OCI-LY3 (cell line): ENCODE measurements at regions not wholly inside any gene's neighbourhood (a gene's known extent, or its start where the extent isn't known, plus 50 kb on each side); places are given as distances from the start of the nearest gene placed in this dataset.

ENCODE experiments used
- H2AFZ ChIP-seq: fragments of 200-600, 300-600 bp; shearing (Covaris generic); 2 replicates; pipeline ENCODE4 v1.6.0; 2014; ENCODE audit warnings: antibody characterized with exemption, low read depth, low read length
- H3K27ac ChIP-seq: fragments of 200-600, 300-600 bp; sonication (generic); 2 replicates; pipeline ENCODE4 v1.5.1; 2014; ENCODE audit warnings: mild to moderate bottlenecking, low read length, moderate library complexity, mixed read lengths
- H3K27me3 ChIP-seq: fragments of 200-600, 300-600 bp; sonication (generic); 2 replicates; pipeline ENCODE4 v1.6.1; 2014; ENCODE audit warnings: low read depth, low read length, mixed read lengths
- H3K36me3 ChIP-seq: fragments of 200-600, 300-600 bp; sonication (generic); replicated peaks from 2 replicates; pipeline ENCODE3; 2014; ENCODE audit warnings: low read depth, low read length, mixed read lengths
- H3K4me1 ChIP-seq: fragments of 300-600, 200-600 bp; sonication (generic); 2 replicates; pipeline ENCODE4 v1.6.1; 2014; ENCODE audit warnings: low read length, mixed read lengths
- H3K4me2 ChIP-seq: fragments of 200-600, 300-600 bp; sonication (generic); 2 replicates; pipeline ENCODE4 v1.6.1; 2014; ENCODE audit warnings: low read length, mixed read lengths
- H3K4me3 ChIP-seq: fragments of 300-600, 200-600 bp; sonication (generic); 2 replicates; pipeline ENCODE4 v1.5.1; 2014; ENCODE audit warnings: antibody characterized with exemption, mild to moderate bottlenecking, low read length, moderate library complexity
- H3K79me2 ChIP-seq: fragments of 300-600, 200-600 bp; shearing (Covaris generic); 2 replicates; pipeline ENCODE4 v1.6.1; 2014; ENCODE audit warnings: mild to moderate bottlenecking, low read length, mixed read lengths
- H3K9ac ChIP-seq: fragments of 300-600, 200-600 bp; shearing (Covaris generic); 2 replicates; pipeline ENCODE4 v1.6.0; 2014; ENCODE audit warnings: mild to moderate bottlenecking, low read length, moderate library complexity
- H3K9me3 ChIP-seq: fragments of 200-600, 300-600 bp; shearing (Covaris generic); 2 replicates; pipeline ENCODE4 v1.6.1; 2014; ENCODE audit warnings: low read length, mixed read lengths; ENCODE audit not compliant: insufficient read depth
- H4K20me1 ChIP-seq: fragments of 200-600, 300-600 bp; sonication (generic); 2 replicates; pipeline ENCODE4 v1.6.1; 2016; ENCODE audit warnings: low read length, mixed read lengths; ENCODE audit not compliant: insufficient read depth
- CTCF ChIP-seq: fragments of 200-600, 300-600 bp; sonication (generic); IDR thresholded peaks from 2 replicates; pipeline ENCODE4 v1.5.1; 2014; ENCODE audit warnings: antibody characterized with exemption, low read length, low read depth
- EZH2phosphoT487 ChIP-seq: fragments of 200-600 bp; shearing (Covaris generic); IDR thresholded peaks from 2 replicates; pipeline ENCODE4 v1.6.1; 2018; ENCODE audit warnings: antibody characterized with exemption, mixed run types, low read depth

- H3K4me1 ChIP-seq: peaks cover 6% of the 10 kb centered on the region; the same call in 1 of the 2 replicates
- H3K27me3 ChIP-seq: no peaks in the 10 kb centered on the region
- no peak overlapping the region for H3K4me3 ChIP-seq
- no peaks in the 10 kb centered on the region for H3K36me3 ChIP-seq
- H3K9me3 ChIP-seq: no peaks in the 10 kb centered on the region
- no peaks in the 10 kb centered on the region for H3K79me2 ChIP-seq
- no peaks in the 10 kb centered on the region for H4K20me1 ChIP-seq
- H3K9ac ChIP-seq: no peak overlapping the region
- H3K4me2 ChIP-seq: no peak overlapping the region
- no peak overlapping the region for H3K27ac ChIP-seq
- no peak overlapping the region for H2AFZ ChIP-seq
- TF ChIP-seq EZH2phosphoT487 (no peak), CTCF (no peak)
These were observed 50.3 kb upstream of the HHIP start for GRCh38 chr4:144595681-144596080.
